ENCODE measurements at regions not wholly inside any gene's neighbourhood (a gene's known extent, or its start where the extent isn't known, plus 50 kb on each side); places are given as distances from the start of the nearest gene placed in this dataset.

- no peak overlapping the region for H3K4me3 Mint-ChIP-seq
- no peak overlapping the region for H3K4me3 ChIP-seq (ENCODE audit: low read length in 2 of 2)
- no peaks in the 10 kb centered on the region for H3K9me3 Mint-ChIP-seq
- intact Hi-C loops (cut with micrococcal nuclease) = no loop called here
- ChIA-PET POLR2A (ENCODE audit: partially characterized antibody) (no interaction called here), CTCF (ENCODE audit: partially characterized antibody) (no interaction called here)
- no peak overlapping the region for H3K27ac Mint-ChIP-seq
- no peaks in the 10 kb centered on the region for H3K36me3 Mint-ChIP-seq
- no peaks in the 10 kb centered on the region for H3K27me3 ChIP-seq (ENCODE audit: insufficient read depth, low read length)
- H3K4me1 ChIP-seq (ENCODE audit: insufficient read depth, low read length) = no peaks in the 10 kb centered on the region
- no peak for DNase-seq
- no peak overlapping the region for H3K27ac ChIP-seq (ENCODE audit: low read depth, low read length)
- H3K27me3 Mint-ChIP-seq = no peaks in the 10 kb centered on the region
- H3K36me3 ChIP-seq (ENCODE audit: insufficient read depth, low read length) = no peaks in the 10 kb centered on the region
- H3K4me1 Mint-ChIP-seq = no peaks in the 10 kb centered on the region
- no peaks in the 10 kb centered on the region for H3K9me3 ChIP-seq (ENCODE audit: control insufficient read depth in 1 of 2, low read length in 2 of 2)
Measured at GRCh38 chr9:30812821-30813220, 1571.6 kb upstream of the ACO1 start.

- Mint-ChIP-seq H3K36me3 (no peaks in the 10 kb centered on the region), H3K4me3 (no peak overlapping the region), H3K4me1 (no peaks in the 10 kb centered on the region), H3K27me3 (no peaks in the 10 kb centered on the region), H3K9me3 (peaks cover 0 to 3% (median 0%) of the 10 kb centered on the region in 8 donors), H3K27ac (no peak overlapping the region)
- POLR2A ChIA-PET (ENCODE audit: partially characterized antibody) = no interaction called here
- Histone ChIP-seq H3K27ac (ENCODE audit: low read depth, low read length) (no peak overlapping the region), H3K4me1 (ENCODE audit: insufficient read depth, low read length) (no peaks in the 10 kb centered on the region), H3K9me3 (ENCODE audit: control insufficient read depth in 1 of 2, low read length in 2 of 2) (no peaks in the 10 kb centered on the region), H3K36me3 (ENCODE audit: insufficient read depth, low read length) (no peaks in the 10 kb centered on the region), H3K4me3 (ENCODE audit: low read length in 2 of 2) (no peak overlapping the region), H3K27me3 (ENCODE audit: insufficient read depth, low read length) (no peaks in the 10 kb centered on the region)
- intact Hi-C loops (cut with micrococcal nuclease) = no loop called here
- CTCF ChIA-PET (ENCODE audit: partially characterized antibody) = no interaction called here
- DNase-seq = no peak
Measured at GRCh38 chr9:30815585-30815984, 1568.9 kb upstream of the ACO1 start.

GRCh38 chr9:30845136-30845535, 1539.3 kb upstream of the ACO1 start:
- Mint-ChIP-seq H3K27ac (no peak overlapping the region), H3K27me3 (peaks cover 0 to 3% of the 10 kb centered on the region in 2 donors), H3K9me3 (no peaks in the 10 kb centered on the region), H3K4me1 (no peaks in the 10 kb centered on the region), H3K4me3 (no peak overlapping the region), H3K36me3 (no peaks in the 10 kb centered on the region)
- Histone ChIP-seq H3K27me3 (ENCODE audit: insufficient read depth, low read length) (no peaks in the 10 kb centered on the region), H3K27ac (ENCODE audit: low read depth, low read length) (no peak overlapping the region), H3K4me1 (ENCODE audit: insufficient read depth, low read length) (no peaks in the 10 kb centered on the region), H3K4me3 (ENCODE audit: low read length in 2 of 2) (no peak overlapping the region), H3K9me3 (ENCODE audit: control insufficient read depth in 1 of 2, low read length in 2 of 2) (no peaks in the 10 kb centered on the region), H3K36me3 (ENCODE audit: insufficient read depth, low read length) (no peaks in the 10 kb centered on the region)
- intact Hi-C loops (cut with micrococcal nuclease) = no loop called here
- POLR2A ChIA-PET (ENCODE audit: partially characterized antibody) = no interaction called here
- no peak for DNase-seq
- CTCF ChIA-PET (ENCODE audit: partially characterized antibody) = no interaction called here

GRCh38 chr9:30846651-30847050, 1537.8 kb upstream of the ACO1 start:
- DNase-seq = no peak
- intact Hi-C loops (cut with micrococcal nuclease) = no loop called here
- Histone ChIP-seq H3K36me3 (ENCODE audit: insufficient read depth, low read length) (no peaks in the 10 kb centered on the region), H3K4me3 (ENCODE audit: low read length in 2 of 2) (no peak overlapping the region), H3K27ac (ENCODE audit: low read depth, low read length) (no peak overlapping the region), H3K27me3 (ENCODE audit: insufficient read depth, low read length) (no peaks in the 10 kb centered on the region), H3K9me3 (ENCODE audit: control insufficient read depth in 1 of 2, low read length in 2 of 2) (no peaks in the 10 kb centered on the region), H3K4me1 (ENCODE audit: insufficient read depth, low read length) (no peaks in the 10 kb centered on the region)
- CTCF ChIA-PET (ENCODE audit: partially characterized antibody) = no interaction called here
- Mint-ChIP-seq H3K27ac (no peak overlapping the region), H3K27me3 (peaks cover 0 to 3% of the 10 kb centered on the region in 2 donors), H3K4me1 (no peaks in the 10 kb centered on the region), H3K36me3 (no peaks in the 10 kb centered on the region), H3K4me3 (no peak overlapping the region), H3K9me3 (peaks cover 0 to 2% (median 0%) of the 10 kb centered on the region in 8 donors)
- POLR2A ChIA-PET (ENCODE audit: partially characterized antibody) = no interaction called here

- Histone ChIP-seq H3K4me1 (ENCODE audit: insufficient read depth, low read length) (no peaks in the 10 kb centered on the region), H3K36me3 (ENCODE audit: insufficient read depth, low read length) (no peaks in the 10 kb centered on the region), H3K9me3 (ENCODE audit: control insufficient read depth in 1 of 2, low read length in 2 of 2) (no peaks in the 10 kb centered on the region), H3K4me3 (ENCODE audit: low read length in 2 of 2) (no peak overlapping the region), H3K27ac (ENCODE audit: low read depth, low read length) (no peak overlapping the region), H3K27me3 (ENCODE audit: insufficient read depth, low read length) (no peaks in the 10 kb centered on the region)
- intact Hi-C loops (cut with micrococcal nuclease) = no loop called here
- no peak for DNase-seq
- CTCF ChIA-PET (ENCODE audit: partially characterized antibody) = no interaction called here
- Mint-ChIP-seq H3K27ac (no peak overlapping the region), H3K27me3 (peaks cover 0 to 3% of the 10 kb centered on the region in 2 donors), H3K36me3 (no peaks in the 10 kb centered on the region), H3K4me1 (no peaks in the 10 kb centered on the region), H3K4me3 (no peak overlapping the region), H3K9me3 (peaks cover 0 to 2% (median 0%) of the 10 kb centered on the region in 8 donors)
- POLR2A ChIA-PET (ENCODE audit: partially characterized antibody) = no interaction called here
Measured at GRCh38 chr9:30851600-30851999, 1532.8 kb upstream of the ACO1 start.

- H3K9me3 Mint-ChIP-seq = no peaks in the 10 kb centered on the region
- intact Hi-C loops (cut with micrococcal nuclease) = loop anchor here (1.0 kb wide), 1 partner anchor 8 kb away; no protein-coding TSS in a partner anchor
- H3K4me3 Mint-ChIP-seq = no peak overlapping the region
Measured at GRCh38 chr9:30900706-30901105, 1483.7 kb upstream of the ACO1 start.

GRCh38 chr9:30913331-30913730, 1471.1 kb upstream of the ACO1 start:
- Histone ChIP-seq H3K27ac (ENCODE audit: low read depth, low read length) (no peak overlapping the region), H3K27me3 (ENCODE audit: insufficient read depth, low read length) (no peaks in the 10 kb centered on the region), H3K4me3 (ENCODE audit: low read length in 2 of 2) (no peak overlapping the region), H3K36me3 (ENCODE audit: insufficient read depth, low read length) (no peaks in the 10 kb centered on the region), H3K9me3 (ENCODE audit: control insufficient read depth in 1 of 2, low read length in 2 of 2) (no peaks in the 10 kb centered on the region), H3K4me1 (ENCODE audit: insufficient read depth, low read length) (no peaks in the 10 kb centered on the region)
- H3K4me3 Mint-ChIP-seq = no peak overlapping the region
- ChIA-PET CTCF (ENCODE audit: partially characterized antibody) (no interaction called here), POLR2A (ENCODE audit: partially characterized antibody) (no interaction called here)
- no peaks in the 10 kb centered on the region for H3K36me3 Mint-ChIP-seq
- H3K9me3 Mint-ChIP-seq = no peaks in the 10 kb centered on the region
- no peaks in the 10 kb centered on the region for H3K4me1 Mint-ChIP-seq
- H3K27ac Mint-ChIP-seq = no peak overlapping the region
- DNase-seq = no peak
- intact Hi-C loops (cut with micrococcal nuclease) = no loop called here
- peaks cover 0 to 1% of the 10 kb centered on the region in 2 donors for H3K27me3 Mint-ChIP-seq

More at GRCh38 chr9:30900706-30901105, 1483.7 kb upstream of the ACO1 start:
- Mint-ChIP-seq H3K4me1 (no peaks in the 10 kb centered on the region), H3K27ac (no peak overlapping the region), H3K36me3 (no peaks in the 10 kb centered on the region), H3K27me3 (no peaks in the 10 kb centered on the region)
- CTCF ChIA-PET (ENCODE audit: partially characterized antibody) = no interaction called here
- no peaks in the 10 kb centered on the region for H3K27me3 ChIP-seq (ENCODE audit: insufficient read depth, low read length)
- no peaks in the 10 kb centered on the region for H3K36me3 ChIP-seq (ENCODE audit: insufficient read depth, low read length)
- DNase-seq = no peak
- no peak overlapping the region for H3K4me3 ChIP-seq (ENCODE audit: low read length in 2 of 2)
- no peak overlapping the region for H3K27ac ChIP-seq (ENCODE audit: low read depth, low read length)
- no peaks in the 10 kb centered on the region for H3K9me3 ChIP-seq (ENCODE audit: control insufficient read depth in 1 of 2, low read length in 2 of 2)
- H3K4me1 ChIP-seq (ENCODE audit: insufficient read depth, low read length) = no peaks in the 10 kb centered on the region
- POLR2A ChIA-PET (ENCODE audit: partially characterized antibody) = no interaction called here

- ChIA-PET CTCF (ENCODE audit: partially characterized antibody) (no interaction called here), POLR2A (ENCODE audit: partially characterized antibody) (no interaction called here)
- no peaks in the 10 kb centered on the region for H3K36me3 ChIP-seq (ENCODE audit: insufficient read depth, low read length)
- H3K4me1 ChIP-seq (ENCODE audit: insufficient read depth, low read length) = no peaks in the 10 kb centered on the region
- H3K27me3 ChIP-seq (ENCODE audit: insufficient read depth, low read length) = no peaks in the 10 kb centered on the region
- no peaks in the 10 kb centered on the region for H3K9me3 ChIP-seq (ENCODE audit: control insufficient read depth in 1 of 2, low read length in 2 of 2)
- Mint-ChIP-seq H3K27ac (no peak overlapping the region), H3K36me3 (no peaks in the 10 kb centered on the region), H3K27me3 (peaks cover 0 to 1% of the 10 kb centered on the region in 2 donors), H3K9me3 (no peaks in the 10 kb centered on the region), H3K4me3 (no peak overlapping the region), H3K4me1 (no peaks in the 10 kb centered on the region)
- H3K27ac ChIP-seq (ENCODE audit: low read depth, low read length) = no peak overlapping the region
- no peak for DNase-seq
- intact Hi-C loops (cut with micrococcal nuclease) = no loop called here
- no peak overlapping the region for H3K4me3 ChIP-seq (ENCODE audit: low read length in 2 of 2)
Measured at GRCh38 chr9:30915451-30915850, 1469.0 kb upstream of the ACO1 start.

All from CD4-positive, alpha-beta memory T cell (primary cell).